ENCODE measurements at regions not wholly inside any gene's neighbourhood (a gene's known extent, or its start where the extent isn't known, plus 50 kb on each side); places are given as distances from the start of the nearest gene placed in this dataset.

GRCh38 chr7:123282181-123282580, 82.4 kb upstream of the SLC13A1 start:
- TF ChIP-seq CTCF (IDR thresholded peaks at IDR 0.05; ENCODE audit: low read depth, low read length), result no peak
- no peak for TF ChIP-seq EZH2phosphoT487 (IDR thresholded peaks at IDR 0.05; ENCODE audit: low read depth)

All from OCI-LY3 (cell line).